GM23338 (cell line): ENCODE measurements at regions not wholly inside any gene's neighbourhood (a gene's known extent, or its start where the extent isn't known, plus 50 kb on each side); places are given as distances from the start of the nearest gene placed in this dataset.

Experiments used
- CREB1 ChIP-seq: fragments of 250-450 bp; sonication (Bioruptor Pico); IDR thresholded peaks from 2 replicates; pipeline ENCODE4 v1.5.0; 2020; ENCODE audit warnings: low read depth, mild to moderate bottlenecking, moderate library complexity
- EZH2 ChIP-seq: fragments of 200-600 bp; sonication (generic); IDR thresholded peaks from one replicate; pipeline ENCODE4 v1.8.0; 2017; ENCODE audit warnings: antibody characterized with exemption, mild to moderate bottlenecking, low read depth; ENCODE audit not compliant: unreplicated experiment
- NANOG ChIP-seq: IDR thresholded peaks from 2 replicates; pipeline ENCODE4 v1.6.1; 2016; ENCODE audit warnings: antibody characterized with exemption, borderline replicate concordance
- POLR2AphosphoS5 ChIP-seq: IDR thresholded peaks from 2 replicates; pipeline ENCODE4 v1.6.1; 2016; ENCODE audit warnings: antibody characterized with exemption, low read depth
- ZNF114 ChIP-seq: fragments of 250-450 bp; sonication (Bioruptor Pico); IDR thresholded peaks from 2 replicates; pipeline ENCODE4 v1.5.0; 2020; ENCODE audit warnings: mild to moderate bottlenecking, moderate library complexity
- TF ChIP-seq, protein P1 (sequence below), 2 experiments: fragments of 200-600 bp in 1 of 2; sonication (generic) in 1 of 2; conservative IDR thresholded peaks; 2 replicates each; pipeline versions ENCODE4 v1.5.1 to v1.6.1; 2016 to 2017; ENCODE audit warnings: antibody characterized with exemption in 2 of 2, low read depth in 2 of 2, mild to moderate bottlenecking in 2 of 2, moderate library complexity in 1 of 2
- TF ChIP-seq, protein P2 (sequence below): IDR thresholded peaks from one replicate; pipeline ENCODE4 v1.6.1; 2018; ENCODE audit warnings: antibody characterized with exemption; ENCODE audit not compliant: unreplicated experiment

DNA sequence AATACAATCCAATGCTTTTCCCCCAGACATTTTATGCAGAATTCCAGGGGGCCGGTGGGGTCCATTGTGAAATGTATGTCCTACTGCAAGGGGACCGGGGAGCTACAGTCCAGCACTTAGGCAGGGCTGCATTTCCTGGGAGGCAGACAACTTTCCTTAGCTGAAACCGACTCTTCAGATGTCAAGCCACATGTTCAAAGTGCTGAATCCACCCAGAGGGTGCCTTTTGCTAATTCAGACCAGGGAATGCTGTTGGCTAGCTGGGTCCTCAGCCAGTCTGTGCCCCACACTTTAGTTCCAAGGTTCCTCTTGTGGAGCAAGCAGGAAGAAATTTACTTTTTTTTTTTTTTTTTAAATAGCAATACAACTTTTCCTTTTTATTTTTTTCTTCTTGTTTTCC is 219.5 kb upstream of the LRTM1 start:
- TF ChIP-seq, protein P1, sequence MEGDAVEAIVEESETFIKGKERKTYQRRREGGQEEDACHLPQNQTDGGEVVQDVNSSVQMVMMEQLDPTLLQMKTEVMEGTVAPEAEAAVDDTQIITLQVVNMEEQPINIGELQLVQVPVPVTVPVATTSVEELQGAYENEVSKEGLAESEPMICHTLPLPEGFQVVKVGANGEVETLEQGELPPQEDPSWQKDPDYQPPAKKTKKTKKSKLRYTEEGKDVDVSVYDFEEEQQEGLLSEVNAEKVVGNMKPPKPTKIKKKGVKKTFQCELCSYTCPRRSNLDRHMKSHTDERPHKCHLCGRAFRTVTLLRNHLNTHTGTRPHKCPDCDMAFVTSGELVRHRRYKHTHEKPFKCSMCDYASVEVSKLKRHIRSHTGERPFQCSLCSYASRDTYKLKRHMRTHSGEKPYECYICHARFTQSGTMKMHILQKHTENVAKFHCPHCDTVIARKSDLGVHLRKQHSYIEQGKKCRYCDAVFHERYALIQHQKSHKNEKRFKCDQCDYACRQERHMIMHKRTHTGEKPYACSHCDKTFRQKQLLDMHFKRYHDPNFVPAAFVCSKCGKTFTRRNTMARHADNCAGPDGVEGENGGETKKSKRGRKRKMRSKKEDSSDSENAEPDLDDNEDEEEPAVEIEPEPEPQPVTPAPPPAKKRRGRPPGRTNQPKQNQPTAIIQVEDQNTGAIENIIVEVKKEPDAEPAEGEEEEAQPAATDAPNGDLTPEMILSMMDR (conservative IDR thresholded peaks at IDR 0.05; ENCODE audit: low read depth in 2 of 2): no peak
- TF ChIP-seq ZNF114 (CRISPR knock-in tag) (no peak), EZH2 (no peak), POLR2AphosphoS5 (no peak), CREB1 (no peak), NANOG (no peak)
- TF ChIP-seq, protein P2, sequence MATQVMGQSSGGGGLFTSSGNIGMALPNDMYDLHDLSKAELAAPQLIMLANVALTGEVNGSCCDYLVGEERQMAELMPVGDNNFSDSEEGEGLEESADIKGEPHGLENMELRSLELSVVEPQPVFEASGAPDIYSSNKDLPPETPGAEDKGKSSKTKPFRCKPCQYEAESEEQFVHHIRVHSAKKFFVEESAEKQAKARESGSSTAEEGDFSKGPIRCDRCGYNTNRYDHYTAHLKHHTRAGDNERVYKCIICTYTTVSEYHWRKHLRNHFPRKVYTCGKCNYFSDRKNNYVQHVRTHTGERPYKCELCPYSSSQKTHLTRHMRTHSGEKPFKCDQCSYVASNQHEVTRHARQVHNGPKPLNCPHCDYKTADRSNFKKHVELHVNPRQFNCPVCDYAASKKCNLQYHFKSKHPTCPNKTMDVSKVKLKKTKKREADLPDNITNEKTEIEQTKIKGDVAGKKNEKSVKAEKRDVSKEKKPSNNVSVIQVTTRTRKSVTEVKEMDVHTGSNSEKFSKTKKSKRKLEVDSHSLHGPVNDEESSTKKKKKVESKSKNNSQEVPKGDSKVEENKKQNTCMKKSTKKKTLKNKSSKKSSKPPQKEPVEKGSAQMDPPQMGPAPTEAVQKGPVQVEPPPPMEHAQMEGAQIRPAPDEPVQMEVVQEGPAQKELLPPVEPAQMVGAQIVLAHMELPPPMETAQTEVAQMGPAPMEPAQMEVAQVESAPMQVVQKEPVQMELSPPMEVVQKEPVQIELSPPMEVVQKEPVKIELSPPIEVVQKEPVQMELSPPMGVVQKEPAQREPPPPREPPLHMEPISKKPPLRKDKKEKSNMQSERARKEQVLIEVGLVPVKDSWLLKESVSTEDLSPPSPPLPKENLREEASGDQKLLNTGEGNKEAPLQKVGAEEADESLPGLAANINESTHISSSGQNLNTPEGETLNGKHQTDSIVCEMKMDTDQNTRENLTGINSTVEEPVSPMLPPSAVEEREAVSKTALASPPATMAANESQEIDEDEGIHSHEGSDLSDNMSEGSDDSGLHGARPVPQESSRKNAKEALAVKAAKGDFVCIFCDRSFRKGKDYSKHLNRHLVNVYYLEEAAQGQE: no peak
